Loucy (cell line): ENCODE measurements at regions not wholly inside any gene's neighbourhood (a gene's known extent, or its start where the extent isn't known, plus 50 kb on each side); places are given as distances from the start of the nearest gene placed in this dataset.

ENCODE experiments used
- EZH2phosphoT487 ChIP-seq: fragments of 200-600 bp; IDR thresholded peaks from 2 replicates; pipeline ENCODE4 v1.6.1; 2018; ENCODE audit warnings: antibody characterized with exemption, mild to moderate bottlenecking, moderate library complexity, borderline replicate concordance
- TF ChIP-seq, protein P1 (sequence below): fragments of 200-600 bp; sonication (generic); conservative IDR thresholded peaks from 2 replicates; pipeline ENCODE4 v1.5.1; 2014; ENCODE audit warnings: mild to moderate bottlenecking, antibody characterized with exemption, low read length

DNA sequence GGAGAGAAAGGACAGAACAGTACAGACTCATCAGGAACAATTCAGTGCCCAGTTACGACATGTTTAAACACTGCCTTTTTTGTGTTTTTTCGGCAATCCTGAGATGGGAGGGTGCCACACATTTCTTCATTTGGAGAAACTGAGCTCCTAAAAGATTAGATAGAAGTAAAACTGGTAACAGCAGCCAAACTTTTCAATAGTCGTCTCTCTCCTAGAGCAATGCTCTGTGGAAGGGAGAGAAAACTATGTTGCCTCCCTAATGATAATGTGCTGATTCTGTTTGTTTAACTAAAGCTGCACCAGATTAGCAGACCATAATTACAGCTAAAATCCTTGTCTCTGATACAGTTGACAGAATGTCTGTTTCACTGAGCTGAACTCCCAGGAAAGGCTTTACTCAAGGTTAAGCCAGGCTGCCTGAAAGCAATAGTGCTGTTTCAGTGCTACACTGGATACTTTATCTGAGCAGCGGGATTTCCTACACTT, 76.2 kb upstream of the CXADR start:
- TF ChIP-seq EZH2phosphoT487: no peak
- TF ChIP-seq, protein P1, sequence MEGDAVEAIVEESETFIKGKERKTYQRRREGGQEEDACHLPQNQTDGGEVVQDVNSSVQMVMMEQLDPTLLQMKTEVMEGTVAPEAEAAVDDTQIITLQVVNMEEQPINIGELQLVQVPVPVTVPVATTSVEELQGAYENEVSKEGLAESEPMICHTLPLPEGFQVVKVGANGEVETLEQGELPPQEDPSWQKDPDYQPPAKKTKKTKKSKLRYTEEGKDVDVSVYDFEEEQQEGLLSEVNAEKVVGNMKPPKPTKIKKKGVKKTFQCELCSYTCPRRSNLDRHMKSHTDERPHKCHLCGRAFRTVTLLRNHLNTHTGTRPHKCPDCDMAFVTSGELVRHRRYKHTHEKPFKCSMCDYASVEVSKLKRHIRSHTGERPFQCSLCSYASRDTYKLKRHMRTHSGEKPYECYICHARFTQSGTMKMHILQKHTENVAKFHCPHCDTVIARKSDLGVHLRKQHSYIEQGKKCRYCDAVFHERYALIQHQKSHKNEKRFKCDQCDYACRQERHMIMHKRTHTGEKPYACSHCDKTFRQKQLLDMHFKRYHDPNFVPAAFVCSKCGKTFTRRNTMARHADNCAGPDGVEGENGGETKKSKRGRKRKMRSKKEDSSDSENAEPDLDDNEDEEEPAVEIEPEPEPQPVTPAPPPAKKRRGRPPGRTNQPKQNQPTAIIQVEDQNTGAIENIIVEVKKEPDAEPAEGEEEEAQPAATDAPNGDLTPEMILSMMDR: no peak
